HG02840 (cell line): ENCODE measurements at regions not wholly inside any gene's neighbourhood (a gene's known extent, or its start where the extent isn't known, plus 50 kb on each side); places are given as distances from the start of the nearest gene placed in this dataset.

ENCODE experiments used
- ATAC-seq: cut with Tn5 transposase; IDR thresholded peaks from one replicate; pipeline ENCODE4 v1.9.1; 2021; ENCODE audit warnings: mild to moderate bottlenecking, moderate library complexity, moderate number of reproducible peaks; ENCODE audit not compliant: unreplicated experiment, low FRiP score

DNA sequence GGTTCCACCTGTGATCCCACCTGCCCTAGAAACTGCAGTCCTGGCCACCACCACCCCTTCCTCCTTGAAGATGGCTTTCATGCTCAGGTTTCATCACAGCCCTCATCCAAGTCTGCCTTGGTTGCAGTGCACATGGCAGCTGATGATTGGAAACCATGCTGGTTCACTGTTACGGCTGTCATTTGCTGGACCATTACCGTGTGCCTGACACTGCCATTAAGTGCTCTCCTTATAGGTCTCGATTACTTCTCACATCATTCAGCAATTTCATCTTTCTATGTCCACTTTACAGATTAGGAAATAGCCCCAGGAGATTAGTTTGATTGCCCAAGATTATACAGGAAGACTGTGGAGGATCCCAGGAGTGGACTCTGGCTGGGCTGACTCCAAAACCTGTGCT is 123.9 kb downstream of the ICE1 start:
- no peak for ATAC-seq

- ATAC-seq, result no peak
These were observed 121.7 kb downstream of the ICE1 start for GRCh38 chr5:5544094-5544663.

DNA sequence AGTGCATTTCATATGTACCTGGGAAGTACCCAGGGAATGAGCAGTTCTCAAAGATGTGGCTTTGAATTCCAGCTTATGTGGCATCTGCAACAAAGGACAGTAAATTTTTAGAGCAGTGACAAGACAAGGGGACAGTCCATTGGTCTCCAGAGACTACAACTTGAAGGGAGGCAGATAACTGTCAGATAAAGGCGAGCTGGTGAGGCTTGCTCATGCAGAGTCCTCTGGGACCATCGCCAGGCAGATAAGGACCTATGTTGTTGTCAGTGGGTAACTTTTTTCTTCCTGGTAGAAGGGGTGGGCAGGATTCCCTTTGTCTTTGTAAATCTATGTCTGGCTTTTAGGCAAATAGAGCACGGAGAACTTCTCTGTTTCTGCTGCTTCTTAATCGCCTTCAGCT is 120.2 kb downstream of the ICE1 start:
- ATAC-seq, result no peak

DNA sequence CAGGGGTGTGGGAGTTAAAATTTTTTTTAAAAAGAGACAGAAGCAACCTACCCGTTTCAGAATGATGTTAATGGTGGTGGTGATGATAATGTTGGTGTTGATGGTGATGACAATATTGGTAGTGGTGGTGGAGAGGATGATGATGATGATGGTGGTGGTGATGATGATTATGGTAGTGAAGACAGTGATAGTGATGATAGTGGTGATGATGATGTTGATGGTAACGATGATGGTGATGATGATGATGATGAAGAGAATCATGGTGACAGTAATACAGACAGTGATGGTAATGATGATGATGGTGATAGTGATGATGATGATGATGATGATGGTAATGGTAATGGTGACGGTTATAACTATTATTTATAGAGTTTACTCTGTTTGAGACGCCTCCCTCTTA is 117.6 kb downstream of the ICE1 start:
- ATAC-seq, result no peak
